Tibial nerve (tissue), 4 donors: ENCODE measurements at regions not wholly inside any gene's neighbourhood (a gene's known extent, or its start where the extent isn't known, plus 50 kb on each side); places are given as distances from the start of the nearest gene placed in this dataset.

ENCODE experiments used
- DNase-seq, 2 donors: peaks; one replicate each; pipeline ENCODE4 v3.0.0-alpha.2; 2019; ENCODE audit warnings: low spot score in 2 of 2
- H3K27ac ChIP-seq, 4 donors: fragments of 200-600 bp; sonication (generic) in 3 of 4; one replicate each; pipeline ENCODE4 v1.5.1; 2017 to 2019; ENCODE audit warnings: mild to moderate bottlenecking in 1 of 4
- H3K27me3 ChIP-seq, 2 donors: fragments of 200-600 bp; sonication (generic) in 1 of 2; one replicate each; pipeline versions ENCODE4 v1.5.1 to v1.6.0; 2017 to 2019
- H3K36me3 ChIP-seq, 3 donors: fragments of 200-600 bp; sonication (generic); one replicate each; pipeline ENCODE4 v1.5.1; 2018 to 2019
- H3K4me1 ChIP-seq, 4 donors: fragments of 200-600 bp; sonication (generic) in 3 of 4; one replicate each; pipeline ENCODE4 v1.5.1; 2017 to 2019
- H3K4me3 ChIP-seq, 4 donors: fragments of 200-600 bp; sonication (generic) in 3 of 4; one replicate each; pipeline ENCODE4 v1.5.1; 2017 to 2019; ENCODE audit warnings: mild to moderate bottlenecking in 1 of 4, moderate library complexity in 1 of 4
- H3K9me3 ChIP-seq, 4 donors: fragments of 200-600 bp; sonication (generic) in 3 of 4; one replicate each; pipeline ENCODE4 v1.5.1; 2017 to 2019
- EP300 ChIP-seq, 2 donors: sonication (generic); formaldehyde crosslinking; IDR thresholded peaks; one replicate each; pipeline ENCODE4 v1.6.1; 2017; ENCODE audit warnings: antibody characterized with exemption in 2 of 2, mild to moderate bottlenecking in 1 of 2
- POLR2A ChIP-seq, 2 donors: fragments of 450-650 bp; IDR thresholded peaks; one replicate each; pipeline ENCODE4 v1.6.1; 2017; ENCODE audit warnings: antibody characterized with exemption in 2 of 2, mild to moderate bottlenecking in 2 of 2, moderate library complexity in 2 of 2
- WGBS, 2 donors: methylation state at CpG; one replicate each; pipeline ENCODE4 v1.1.5; 2018; 5-methylcytosine and 5-hydroxymethylcytosine counted together
- TF ChIP-seq, protein P1 (sequence below), 5 experiments: fragments of 200-600 bp in 3 of 5; fragments of 450-650 bp in 2 of 5; sonication (generic) in 3 of 5; IDR thresholded peaks; one replicate each; pipeline ENCODE4 v1.5.1; 2016 to 2019; ENCODE audit warnings: antibody characterized with exemption in 5 of 5, mild to moderate bottlenecking in 3 of 5, moderate library complexity in 2 of 5

DNA sequence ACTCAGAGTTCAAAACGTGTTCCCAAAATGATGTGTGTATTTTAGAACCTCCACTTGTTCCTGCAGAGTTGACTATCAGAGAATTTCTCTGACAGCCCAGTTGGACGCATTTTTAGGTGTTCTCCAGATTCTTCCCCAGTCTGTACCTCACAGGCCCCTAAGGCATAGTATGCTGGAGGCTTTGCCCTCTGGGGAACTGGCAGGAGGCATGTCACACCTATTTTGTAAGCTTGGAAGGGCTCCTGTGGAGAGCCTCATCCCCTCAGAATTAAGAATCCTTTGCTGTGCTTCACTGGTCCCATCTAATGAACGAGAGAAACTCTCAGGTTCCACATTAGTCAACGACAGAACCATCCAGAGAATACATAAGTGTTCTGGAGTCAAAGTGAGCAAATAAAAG is 144.1 kb upstream of the SLC30A5 start:
- no peaks in the 10 kb centered on the region for H3K9me3 ChIP-seq
- H3K27ac ChIP-seq = no peak overlapping the region
- H3K4me1 ChIP-seq = peaks cover 0 to 24% (median 2%) of the 10 kb centered on the region in 4 donors
- H3K4me3 ChIP-seq = no peak overlapping the region
- DNase-seq = no peak
- TF ChIP-seq POLR2A (IDR thresholded peaks at IDR 0.05) = no peak
- TF ChIP-seq, protein P1, sequence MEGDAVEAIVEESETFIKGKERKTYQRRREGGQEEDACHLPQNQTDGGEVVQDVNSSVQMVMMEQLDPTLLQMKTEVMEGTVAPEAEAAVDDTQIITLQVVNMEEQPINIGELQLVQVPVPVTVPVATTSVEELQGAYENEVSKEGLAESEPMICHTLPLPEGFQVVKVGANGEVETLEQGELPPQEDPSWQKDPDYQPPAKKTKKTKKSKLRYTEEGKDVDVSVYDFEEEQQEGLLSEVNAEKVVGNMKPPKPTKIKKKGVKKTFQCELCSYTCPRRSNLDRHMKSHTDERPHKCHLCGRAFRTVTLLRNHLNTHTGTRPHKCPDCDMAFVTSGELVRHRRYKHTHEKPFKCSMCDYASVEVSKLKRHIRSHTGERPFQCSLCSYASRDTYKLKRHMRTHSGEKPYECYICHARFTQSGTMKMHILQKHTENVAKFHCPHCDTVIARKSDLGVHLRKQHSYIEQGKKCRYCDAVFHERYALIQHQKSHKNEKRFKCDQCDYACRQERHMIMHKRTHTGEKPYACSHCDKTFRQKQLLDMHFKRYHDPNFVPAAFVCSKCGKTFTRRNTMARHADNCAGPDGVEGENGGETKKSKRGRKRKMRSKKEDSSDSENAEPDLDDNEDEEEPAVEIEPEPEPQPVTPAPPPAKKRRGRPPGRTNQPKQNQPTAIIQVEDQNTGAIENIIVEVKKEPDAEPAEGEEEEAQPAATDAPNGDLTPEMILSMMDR (IDR thresholded peaks at IDR 0.05) = no peak
- TF ChIP-seq EP300 (IDR thresholded peaks at IDR 0.05) = no peak
- WGBS, 2 donors = 64 to 67% methylated on average over 4 of the region's 4 CpGs
- H3K36me3 ChIP-seq = no peaks in the 10 kb centered on the region
- H3K27me3 ChIP-seq = no peaks in the 10 kb centered on the region

DNA sequence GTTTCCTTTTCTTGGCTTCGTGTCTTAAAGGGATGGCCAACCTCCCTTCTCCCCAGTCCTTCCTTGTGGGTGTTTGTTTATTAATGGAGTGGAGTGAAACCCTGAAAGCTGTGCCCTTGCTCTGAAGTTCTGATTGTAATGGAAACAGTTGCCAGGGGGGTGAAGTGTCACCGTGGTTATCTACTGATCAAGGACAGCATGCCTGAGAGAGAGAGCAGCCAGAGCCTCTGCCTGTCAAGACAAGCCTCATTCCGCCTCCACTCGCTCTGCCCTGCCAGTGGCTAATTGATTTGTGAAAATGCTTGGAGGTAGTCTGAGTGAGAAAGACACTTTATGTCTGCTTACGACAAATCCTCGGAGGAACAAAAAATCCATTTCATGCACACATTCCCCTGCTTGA is 143.7 kb upstream of the SLC30A5 start:
- Histone ChIP-seq H3K4me1 (peaks cover 0 to 24% (median 2%) of the 10 kb centered on the region in 4 donors), H3K4me3 (no peak overlapping the region), H3K36me3 (no peaks in the 10 kb centered on the region), H3K27ac (no peak overlapping the region), H3K9me3 (no peaks in the 10 kb centered on the region), H3K27me3 (no peaks in the 10 kb centered on the region)
- 54 to 61% methylated on average over 6 of the region's 6 CpGs for WGBS, 2 donors
- TF ChIP-seq EP300 (IDR thresholded peaks at IDR 0.05) = no peak
- TF ChIP-seq POLR2A (IDR thresholded peaks at IDR 0.05) = no peak
- TF ChIP-seq, protein P1 (IDR thresholded peaks at IDR 0.05) = no peak
- DNase-seq = no peak

DNA sequence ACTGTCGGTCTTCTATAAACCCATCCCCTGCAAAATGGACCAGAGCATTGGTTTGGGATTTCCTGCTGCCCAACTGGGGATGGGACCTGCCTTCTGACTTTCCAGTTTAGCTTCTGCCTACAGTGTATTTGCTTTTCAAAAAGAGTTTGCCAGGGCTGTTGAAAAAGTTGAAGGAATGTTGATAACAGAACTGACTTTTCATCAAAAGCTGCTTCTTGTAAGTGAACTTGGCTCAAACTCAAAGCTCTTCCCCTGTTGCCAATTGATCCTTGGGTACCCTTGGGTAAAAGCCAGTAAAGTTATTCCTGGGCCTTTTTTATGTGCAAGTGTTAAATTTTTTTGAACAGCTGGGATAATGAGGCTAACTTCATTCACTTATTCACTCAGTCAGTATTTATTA is 142.9 kb upstream of the SLC30A5 start:
- 52 to 94% methylated on average over 1 of the region's 1 CpG for WGBS, 2 donors
- Histone ChIP-seq H3K4me1 (peaks cover 0 to 24% (median 2%) of the 10 kb centered on the region in 4 donors), H3K4me3 (no peak overlapping the region), H3K27me3 (no peaks in the 10 kb centered on the region), H3K9me3 (no peaks in the 10 kb centered on the region), H3K27ac (no peak overlapping the region), H3K36me3 (no peaks in the 10 kb centered on the region)
- TF ChIP-seq, protein P1 (IDR thresholded peaks at IDR 0.05) = no peak
- TF ChIP-seq POLR2A (IDR thresholded peaks at IDR 0.05) = no peak
- no peak for TF ChIP-seq EP300 (IDR thresholded peaks at IDR 0.05)
- no peak for DNase-seq

DNA sequence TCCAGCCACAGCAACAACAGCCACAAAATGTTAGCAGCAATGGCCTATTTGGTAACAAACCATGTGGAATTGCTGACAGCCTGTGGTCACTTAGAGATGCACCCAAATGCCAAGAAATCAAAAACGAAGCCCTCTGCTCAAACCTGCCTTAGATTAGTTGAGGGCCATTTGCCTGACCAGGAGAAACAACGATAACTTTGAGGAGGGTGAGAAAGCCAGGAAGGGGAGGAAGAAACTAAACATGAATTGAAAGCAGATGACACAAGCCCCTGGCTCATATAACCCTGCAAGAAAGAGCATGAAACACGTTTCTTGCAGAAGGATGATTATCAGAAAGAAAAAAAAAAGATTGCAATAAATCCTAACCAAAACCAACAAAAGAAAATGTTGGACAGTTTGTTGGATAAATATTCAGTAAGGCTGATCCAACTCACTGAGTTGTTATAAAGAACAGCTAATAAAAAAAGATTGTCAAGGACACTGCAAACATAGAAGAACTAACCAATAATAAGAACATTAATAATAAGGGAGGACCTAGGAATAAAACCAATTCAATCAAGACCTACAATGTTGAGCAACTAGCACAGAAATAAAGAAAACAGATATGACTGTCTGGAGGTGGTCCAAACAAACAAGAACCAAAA is 140.5 kb upstream of the SLC30A5 start:
- H3K36me3 ChIP-seq = no peaks in the 10 kb centered on the region
- 40 to 49% methylated on average over 3 of the region's 3 CpGs for WGBS, 2 donors
- H3K9me3 ChIP-seq = no peaks in the 10 kb centered on the region
- TF ChIP-seq POLR2A (IDR thresholded peaks at IDR 0.05) (no peak), EP300 (IDR thresholded peaks at IDR 0.05) (no peak)
- TF ChIP-seq, protein P1 (IDR thresholded peaks at IDR 0.05) = no peak
- peaks cover 0 to 24% (median 2%) of the 10 kb centered on the region in 4 donors for H3K4me1 ChIP-seq
- no peaks in the 10 kb centered on the region for H3K27me3 ChIP-seq
- H3K4me3 ChIP-seq = no peak overlapping the region
- DNase-seq = no peak
- H3K27ac ChIP-seq = no peak overlapping the region

GRCh38 chr5:68953875-68954617 is 139.8 kb upstream of the SLC30A5 start:
- no peak overlapping the region for H3K4me3 ChIP-seq
- H3K27ac ChIP-seq = peak overlapping the region in 1 of 4 donors; percentile 55
- 35 to 38% methylated on average over 9 of the region's 9 CpGs for WGBS, 2 donors
- no peaks in the 10 kb centered on the region for H3K27me3 ChIP-seq
- H3K4me1 ChIP-seq = peaks cover 0 to 24% (median 2%) of the 10 kb centered on the region in 4 donors
- DNase-seq = peak in 1 of 2 donors; percentile 55
- peak in 1 of 2 donors; percentile 54 for TF ChIP-seq EP300 (IDR thresholded peaks at IDR 0.05)
- TF ChIP-seq, protein P1 (IDR thresholded peaks at IDR 0.05) = no peak
- no peaks in the 10 kb centered on the region for H3K36me3 ChIP-seq
- no peaks in the 10 kb centered on the region for H3K9me3 ChIP-seq
